Glomerular visceral epithelial cell (primary cell): ENCODE measurements at regions not wholly inside any gene's neighbourhood (a gene's known extent, or its start where the extent isn't known, plus 50 kb on each side); places are given as distances from the start of the nearest gene placed in this dataset.
"Not testable (repeated sequence)": the region's sequence is repeated elsewhere in the genome, so short reads cannot be mapped to it uniquely, and the experiment has no call there.

ENCODE experiments used
- DNase-seq: peaks from one replicate; pipeline ENCODE4 v3.0.0-alpha.2; 2016; ENCODE audit errors: extremely low spot score

DNA sequence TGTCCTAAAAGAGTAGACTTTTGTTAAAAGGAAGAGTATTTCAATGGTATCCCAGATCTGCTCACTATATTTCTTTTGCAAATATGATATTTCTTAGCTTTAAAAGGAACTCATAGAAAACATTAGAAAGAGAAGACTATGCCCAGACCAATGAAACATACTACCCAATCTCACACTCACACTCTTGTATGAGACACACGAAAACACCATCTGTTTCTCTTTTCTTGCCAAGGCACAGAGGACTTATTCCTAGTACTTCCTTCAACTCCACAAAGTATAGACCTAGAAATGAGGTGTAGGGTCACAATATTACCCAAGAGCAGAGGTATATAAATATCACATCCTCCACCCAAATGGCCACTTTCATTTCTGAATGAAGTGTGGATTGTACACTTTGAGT is 292.4 kb upstream of the ACO1 start:
- DNase-seq: no peak

DNA sequence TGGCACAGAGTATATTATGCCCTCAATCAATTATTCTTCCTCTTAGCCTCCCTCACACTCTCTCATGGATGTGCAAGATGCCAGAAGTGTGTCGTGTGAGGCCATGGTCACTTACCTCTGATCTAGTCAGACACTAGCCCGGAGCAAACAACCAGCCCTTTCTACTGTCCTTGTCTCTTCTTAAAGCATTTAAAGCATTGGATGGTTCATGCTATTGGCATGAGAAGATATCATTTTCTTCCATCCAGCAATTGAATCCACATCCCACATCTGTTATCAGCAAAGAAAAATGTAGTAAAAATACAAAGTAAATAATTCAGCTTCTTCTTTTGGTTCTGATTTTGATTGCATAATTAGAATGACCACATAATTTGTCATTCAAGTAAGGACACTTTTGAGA is 267.2 kb upstream of the ACO1 start:
- DNase-seq: no peak

DNA sequence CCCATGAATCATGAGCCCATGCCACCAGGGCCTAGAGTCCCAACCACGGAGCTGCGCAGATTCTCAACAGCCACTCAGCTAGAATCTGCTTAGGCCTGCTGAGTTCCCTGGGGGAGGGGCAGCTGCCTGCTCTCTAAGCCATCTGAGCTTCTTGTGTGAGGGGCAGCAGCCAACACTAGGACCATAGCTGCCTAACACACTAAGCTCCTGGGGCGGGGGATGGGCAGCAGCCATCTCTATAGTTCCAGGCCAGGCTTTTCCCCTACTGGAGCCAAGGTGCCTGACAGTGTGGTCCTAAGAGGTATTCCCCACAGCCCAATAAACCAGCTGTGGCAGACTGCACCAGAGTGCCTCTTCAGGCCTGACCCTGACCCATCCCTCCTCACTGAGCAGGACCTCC is 255.9 kb upstream of the ACO1 start:
- DNase-seq: no peak

DNA sequence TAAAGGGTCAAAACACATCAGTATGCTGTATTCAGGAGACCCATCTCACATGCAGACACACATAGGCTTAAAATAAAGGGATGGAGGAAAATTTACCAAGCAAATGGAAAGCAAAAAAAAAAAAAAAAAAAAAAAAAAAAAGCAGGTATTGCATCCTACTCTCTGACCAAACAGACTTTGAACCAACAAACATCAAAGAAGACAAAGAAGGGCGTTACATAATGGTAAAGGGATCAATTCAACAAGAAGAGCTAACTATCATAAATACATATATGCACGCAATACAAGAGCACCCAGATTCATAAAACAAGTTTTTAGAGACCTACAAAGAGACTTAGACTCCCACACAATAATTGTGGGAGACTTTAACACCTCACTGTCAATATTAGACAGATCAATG is 253.7 kb upstream of the ACO1 start:
- DNase-seq: not testable (repeated sequence)

DNA sequence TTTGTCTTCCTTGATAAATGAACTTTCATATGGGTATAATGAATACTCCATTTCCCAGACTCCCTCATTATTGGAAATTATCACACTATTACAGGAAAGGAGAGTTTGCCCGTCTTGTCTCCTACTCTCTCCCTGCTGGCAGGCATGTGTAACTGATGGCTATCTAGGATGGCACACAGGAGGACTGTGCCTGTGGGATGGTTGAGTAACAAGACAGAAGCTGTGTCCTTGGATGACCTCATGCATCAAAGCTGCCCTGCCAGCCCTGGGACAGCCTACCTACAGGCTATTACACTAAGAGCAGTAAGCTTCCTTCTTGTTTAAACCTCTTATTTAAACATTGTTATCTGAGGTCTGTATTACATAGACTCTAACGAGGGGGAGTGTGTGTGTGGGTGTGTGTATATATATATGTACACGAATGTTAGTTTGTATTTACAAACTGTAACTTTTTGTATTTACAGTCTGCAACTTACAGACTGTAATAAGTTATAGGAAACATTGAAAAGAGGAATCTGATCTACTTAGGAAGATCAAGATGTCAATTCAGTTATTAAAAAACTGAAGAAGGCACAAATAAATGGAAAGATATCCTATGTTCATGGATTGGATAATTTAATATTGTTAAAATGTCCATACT is 247.6 kb upstream of the ACO1 start:
- peak; percentile 20 for DNase-seq

DNA sequence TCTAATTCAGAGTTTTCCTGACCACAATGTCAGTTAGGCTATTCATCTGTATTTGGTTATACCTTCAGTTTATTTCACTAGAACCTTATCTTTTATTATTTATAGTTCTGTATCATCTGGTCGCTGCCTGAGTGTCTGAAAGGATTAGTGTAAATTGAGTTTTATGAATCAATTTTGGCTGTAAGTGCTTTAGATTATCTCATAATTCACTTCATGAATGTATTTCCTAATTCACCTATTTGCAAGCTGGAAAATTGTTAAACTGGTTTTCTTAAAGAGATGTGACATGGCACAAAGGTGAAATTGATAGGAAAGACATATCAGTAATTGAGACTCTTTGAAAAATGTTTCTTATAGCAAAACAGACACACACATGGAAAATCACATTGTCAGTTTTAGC is 242.4 kb upstream of the ACO1 start:
- no peak for DNase-seq

DNA sequence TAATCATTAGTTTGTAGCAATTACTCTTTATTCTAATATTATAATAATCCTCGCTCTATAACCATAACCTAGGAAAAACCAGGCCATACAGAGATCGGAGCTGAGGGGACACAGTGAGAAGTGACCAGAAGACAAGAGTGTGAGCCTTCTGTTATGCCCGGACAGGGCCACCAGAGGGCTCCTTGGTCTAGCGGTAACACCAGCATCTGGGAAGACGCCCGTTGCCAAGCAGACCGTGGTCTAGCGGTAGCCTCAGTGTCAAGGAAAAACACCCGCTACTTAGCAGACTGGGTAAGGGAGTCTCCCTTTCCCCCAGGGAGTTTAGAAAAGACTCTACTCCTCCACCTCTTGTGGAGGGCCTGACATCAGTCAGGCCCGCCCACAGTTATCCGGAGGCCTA is 235.9 kb upstream of the ACO1 start:
- DNase-seq: not testable (repeated sequence)

DNA sequence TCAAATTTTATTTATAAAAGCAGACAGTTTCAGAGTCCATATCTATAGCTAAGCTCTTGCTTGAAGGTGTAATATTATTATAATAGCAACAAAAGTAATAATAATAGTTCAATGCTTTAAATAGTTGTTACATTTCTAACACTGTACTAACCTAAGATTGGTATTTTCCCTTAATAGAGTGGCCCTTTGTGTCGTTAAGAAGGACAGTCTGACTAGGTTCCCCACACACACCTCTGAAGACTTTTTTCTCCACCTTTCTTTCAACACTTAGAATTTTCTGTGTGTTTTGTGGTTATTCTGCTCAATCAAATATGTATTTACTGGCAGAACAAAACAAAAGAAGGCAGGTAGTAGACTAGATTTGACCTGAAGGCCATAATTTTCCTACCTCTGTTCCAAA is 223.2 kb upstream of the ACO1 start:
- no peak for DNase-seq

DNA sequence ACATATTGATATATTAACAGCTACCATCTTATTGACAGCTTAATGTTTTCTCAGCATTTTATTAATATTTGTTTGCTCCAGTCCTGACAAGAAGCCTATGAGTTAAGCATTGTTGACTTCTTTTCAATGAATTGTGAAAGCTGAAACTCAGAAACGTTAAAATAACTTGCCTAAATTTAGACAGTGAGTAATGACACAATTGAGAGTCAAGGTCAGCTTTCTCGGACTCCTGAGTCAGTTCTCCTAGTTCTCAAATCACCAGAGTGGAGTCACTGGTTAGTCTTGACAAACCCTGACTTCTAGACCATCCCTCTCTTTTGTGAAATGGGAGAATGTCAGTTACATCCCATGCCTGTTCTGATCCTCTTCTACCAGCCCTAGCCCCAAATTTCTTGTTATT is 222.7 kb upstream of the ACO1 start:
- no peak for DNase-seq

DNA sequence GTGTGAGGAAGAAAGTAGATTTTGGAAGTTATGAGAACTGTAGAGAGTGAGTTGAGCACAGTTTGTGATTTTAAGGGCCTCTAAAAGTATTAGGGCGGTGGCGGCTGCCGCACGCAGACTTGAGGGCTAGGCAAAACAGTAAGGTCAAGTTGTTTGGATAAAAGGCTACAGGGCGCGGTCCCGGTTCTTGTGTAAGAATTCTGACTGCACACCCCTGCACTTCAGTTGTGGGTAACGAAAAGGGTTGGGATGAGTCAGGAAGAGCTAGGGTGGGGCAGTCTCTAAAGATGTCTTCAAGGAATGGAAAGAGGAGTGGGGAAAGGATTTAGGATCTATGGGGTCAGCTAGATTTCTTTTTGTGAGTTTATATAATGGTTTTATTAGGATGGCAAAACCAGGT is 218.1 kb upstream of the ACO1 start:
- not testable (repeated sequence) for DNase-seq

DNA sequence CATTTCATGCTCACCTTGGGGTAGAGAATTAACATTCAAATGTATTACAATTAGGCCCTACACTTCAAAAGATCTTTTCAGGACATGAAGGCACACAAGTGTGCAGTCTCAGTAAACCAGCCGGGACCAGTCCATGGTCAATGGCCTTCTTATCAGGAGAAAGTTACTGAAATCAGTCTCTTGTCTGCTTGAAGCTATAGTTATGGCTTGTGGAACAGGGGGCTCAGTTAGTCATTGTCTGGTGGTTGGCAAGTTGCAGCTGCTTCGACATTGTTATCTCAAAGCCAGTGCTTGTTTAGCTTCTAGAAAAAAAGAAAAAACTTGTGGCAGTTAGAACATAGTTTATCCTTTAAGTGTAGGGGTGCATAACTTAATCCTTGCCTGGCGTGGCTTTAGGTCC is 213.1 kb upstream of the ACO1 start:
- DNase-seq: no peak

DNA sequence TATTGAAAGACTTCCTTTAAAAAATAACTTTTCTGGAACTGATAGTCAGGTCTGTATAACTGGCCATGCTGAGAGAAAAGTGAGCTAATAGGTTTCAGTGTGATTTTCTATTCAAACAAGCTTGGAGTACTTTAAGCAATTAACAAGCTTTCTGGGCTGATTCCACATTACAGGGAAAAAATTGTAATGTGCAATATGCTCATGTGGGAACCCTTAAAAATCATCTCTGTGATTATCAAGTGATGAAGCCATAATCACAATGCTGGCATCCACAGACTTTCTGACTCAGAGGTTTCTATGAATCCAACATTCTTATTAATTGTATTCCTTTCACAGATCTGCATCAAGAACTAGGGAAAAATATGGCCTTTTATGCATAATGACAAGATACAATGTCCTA is 212.2 kb upstream of the ACO1 start:
- no peak for DNase-seq

DNA sequence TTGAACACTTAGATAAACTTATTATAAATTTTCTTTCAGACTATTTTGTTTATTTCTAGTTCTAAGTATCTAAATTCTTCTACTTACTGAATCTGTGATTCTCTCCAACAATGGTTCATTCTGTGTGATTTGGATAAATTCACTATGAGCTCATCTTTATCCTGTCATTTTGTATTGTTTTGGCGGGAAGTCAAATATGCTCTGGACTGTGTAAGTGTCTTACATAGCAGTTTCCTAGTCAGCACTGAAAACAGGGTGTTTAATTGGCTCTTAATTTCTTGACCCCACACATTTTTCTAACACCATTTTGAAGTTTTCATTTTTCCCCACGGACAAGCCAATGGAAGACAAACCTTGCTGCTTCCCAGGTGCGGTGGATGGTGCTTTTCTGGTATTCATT is 207.0 kb upstream of the ACO1 start:
- DNase-seq: no peak

DNA sequence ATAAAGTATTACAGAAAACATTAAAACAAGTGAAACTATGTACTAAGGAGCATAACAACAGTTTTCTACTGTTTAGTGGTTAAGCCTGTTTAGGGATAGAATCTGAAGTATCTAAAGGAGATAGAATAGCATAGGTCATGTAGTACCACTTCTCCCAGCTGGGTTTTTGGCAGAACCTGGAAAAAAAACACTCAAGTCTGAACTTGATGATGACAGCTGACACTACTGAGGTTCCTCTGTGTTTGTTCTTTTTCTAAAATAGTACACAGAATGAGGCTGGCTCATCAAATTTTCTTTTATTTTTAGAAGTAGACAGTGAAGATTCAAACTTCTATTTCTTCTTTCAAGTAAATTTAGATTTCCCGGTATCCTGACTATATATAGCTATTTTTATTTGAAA is 203.8 kb upstream of the ACO1 start:
- DNase-seq: no peak

DNA sequence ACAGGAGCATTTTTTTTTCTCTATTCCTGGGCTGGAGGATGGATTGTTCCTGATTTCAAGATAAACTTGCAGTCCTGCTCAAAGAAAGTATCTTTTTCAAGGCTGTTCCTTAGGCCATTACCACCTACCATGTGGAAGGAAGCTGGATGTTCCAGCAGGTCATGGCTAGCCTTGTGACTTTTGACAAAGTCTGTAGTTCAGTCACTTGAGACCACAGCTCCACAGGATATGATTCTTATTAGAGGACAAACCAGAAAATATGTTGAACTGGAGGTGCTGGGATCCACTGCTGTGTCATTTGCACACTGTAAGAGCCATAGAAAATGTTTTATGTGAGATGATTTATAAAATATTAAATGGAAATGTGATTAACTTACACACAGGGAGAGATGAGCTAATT is 184.2 kb upstream of the ACO1 start:
- DNase-seq: no peak

DNA sequence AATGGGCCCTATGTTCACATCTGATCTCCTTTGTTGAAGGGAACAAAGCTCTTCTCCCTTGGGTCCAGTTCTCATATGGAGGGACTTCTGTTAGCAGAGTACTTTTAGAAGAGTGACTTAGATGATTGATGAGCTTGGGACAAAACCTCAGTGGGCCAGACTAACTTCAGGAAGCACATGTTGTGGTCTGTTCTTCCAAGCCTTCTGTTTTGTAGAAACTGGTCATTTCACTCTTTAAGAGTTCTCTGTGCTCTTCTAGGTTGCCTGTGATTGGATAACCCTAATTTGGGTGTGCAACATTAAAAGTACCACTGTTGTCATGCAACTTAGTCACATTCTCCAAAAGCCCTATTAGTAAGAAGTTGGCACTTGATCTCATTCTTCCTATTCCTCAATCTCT is 183.5 kb upstream of the ACO1 start:
- DNase-seq: no peak

DNA sequence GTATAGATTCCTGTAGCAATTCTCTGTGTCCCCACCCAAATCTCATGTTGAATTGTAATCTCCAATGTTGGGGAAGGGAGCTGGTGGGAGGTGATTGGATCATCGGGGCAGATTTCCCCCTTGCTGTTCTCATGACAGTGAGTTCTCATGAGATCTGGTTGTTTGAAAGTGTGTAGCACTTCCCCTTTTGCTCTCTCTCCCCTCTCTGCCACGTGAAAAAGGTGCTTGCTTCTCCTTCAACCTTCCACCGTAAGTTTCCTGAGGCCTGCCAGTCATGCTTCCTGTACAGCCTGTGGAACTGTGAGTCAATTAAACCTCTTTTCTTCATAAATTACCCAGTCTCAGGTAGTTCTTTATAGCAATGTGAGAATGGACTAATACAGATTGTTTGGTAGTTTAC is 175.3 kb upstream of the ACO1 start:
- DNase-seq: not testable (repeated sequence)

DNA sequence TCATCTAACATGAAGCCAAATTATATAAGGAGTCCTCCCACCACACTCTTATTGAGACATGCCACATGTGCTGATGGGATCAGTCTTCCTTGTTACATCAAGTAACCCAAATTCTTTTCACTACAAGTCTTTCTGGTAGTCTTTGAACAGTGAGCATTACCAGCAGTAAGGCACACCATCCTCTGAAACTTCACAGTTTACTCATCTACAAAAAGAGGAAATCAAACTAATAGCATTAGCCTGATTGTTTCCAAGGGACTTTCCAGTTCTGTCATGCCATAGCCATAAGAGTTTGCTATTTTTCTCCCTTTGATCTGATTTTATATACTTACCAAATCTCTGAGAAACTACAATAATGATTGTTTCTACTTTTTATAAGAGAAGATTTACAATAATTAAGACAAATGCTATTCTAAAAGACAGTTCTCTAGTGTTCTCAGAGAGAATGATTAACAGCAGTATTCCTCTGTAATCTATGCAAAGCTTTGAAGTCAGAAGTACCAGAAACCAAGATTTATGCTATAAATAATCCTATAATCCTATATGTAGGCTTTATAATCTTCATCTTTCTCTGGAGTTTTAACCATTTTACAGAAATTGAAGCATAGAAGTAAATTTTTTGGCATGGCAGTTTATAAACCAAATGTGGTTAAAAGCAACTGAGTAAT is 166.2 kb upstream of the ACO1 start:
- no peak for DNase-seq

DNA sequence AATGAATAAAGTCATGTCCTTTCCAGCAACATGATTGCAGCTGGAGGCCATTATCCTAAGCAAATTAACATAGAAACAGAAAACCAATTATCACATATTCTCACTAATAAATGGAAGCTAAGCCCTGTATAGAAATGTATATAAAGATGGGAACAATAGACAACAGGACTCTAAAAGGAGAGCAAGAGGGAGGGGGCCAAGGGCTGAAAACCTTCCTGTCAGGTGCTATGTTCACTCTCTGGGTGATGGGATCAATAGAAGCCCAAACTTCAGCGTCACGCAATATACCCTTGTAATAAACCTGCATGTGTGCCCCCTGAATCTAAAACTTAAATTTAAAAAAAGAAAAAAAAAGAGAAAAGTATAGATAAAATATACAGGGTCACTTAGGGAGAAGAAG is 163.7 kb upstream of the ACO1 start:
- no peak for DNase-seq

DNA sequence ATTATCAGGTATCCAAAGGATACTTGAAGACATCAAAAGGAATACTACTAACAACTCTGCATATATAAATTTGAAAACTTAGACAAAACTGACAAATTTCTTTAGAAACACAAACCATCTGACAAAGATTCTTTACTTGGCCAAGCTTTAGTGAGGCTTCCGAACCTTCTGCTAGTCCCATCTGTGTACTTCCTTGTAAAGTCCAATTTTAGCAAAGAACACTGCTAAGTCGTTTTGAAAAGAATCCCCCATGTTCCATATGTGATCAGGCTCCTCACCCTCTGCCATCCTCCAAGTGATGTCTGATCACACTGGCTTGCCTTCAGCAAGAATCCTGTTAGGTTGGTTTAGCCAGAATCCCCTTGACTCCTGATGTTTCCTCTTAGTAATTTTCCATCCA is 150.0 kb upstream of the ACO1 start:
- no peak for DNase-seq

DNA sequence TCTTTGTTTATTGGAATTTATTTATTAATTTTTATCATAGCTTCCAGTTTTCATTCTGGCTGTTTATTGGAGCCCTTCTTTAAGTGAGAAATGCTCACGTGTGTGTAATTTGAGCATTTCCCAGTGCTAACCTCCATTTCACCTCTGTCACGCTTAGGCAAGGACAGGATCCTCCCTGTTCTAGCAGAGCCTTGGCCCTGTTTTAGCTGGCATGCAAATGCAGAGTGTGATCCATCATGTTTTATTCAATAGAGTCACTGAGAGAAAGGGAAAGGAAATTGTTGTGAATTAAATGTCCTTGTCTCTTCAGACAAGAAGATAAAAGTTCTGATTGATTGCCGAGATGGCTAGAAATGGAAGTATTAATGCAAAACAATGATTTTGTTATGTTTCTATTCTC is 137.3 kb upstream of the ACO1 start:
- no peak for DNase-seq

DNA sequence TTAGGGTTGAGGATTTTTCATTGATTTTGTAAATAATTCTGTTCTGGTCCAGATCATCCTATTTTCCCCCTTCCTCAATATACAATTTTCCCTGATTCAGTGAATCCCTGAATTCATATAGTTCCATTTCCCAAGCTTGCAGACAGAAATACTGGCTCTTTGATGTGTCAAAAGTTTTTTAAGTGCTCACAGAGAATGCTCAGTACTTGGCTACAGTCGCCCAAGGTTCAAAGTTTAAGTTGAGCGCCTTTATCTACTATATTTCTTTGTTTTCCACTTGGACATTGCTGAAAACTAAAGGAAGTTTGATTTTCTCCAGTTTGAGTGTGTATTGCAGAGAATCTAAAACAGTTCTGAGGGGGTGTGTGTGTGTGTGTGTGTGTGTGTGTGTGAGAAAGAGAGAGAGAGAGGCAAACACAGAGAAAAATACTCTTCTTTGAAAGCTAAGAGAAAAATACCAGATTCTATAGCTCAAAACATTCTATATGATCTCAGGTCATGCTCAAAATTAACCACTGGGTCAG is 136.2 kb upstream of the ACO1 start:
- DNase-seq: no peak

DNA sequence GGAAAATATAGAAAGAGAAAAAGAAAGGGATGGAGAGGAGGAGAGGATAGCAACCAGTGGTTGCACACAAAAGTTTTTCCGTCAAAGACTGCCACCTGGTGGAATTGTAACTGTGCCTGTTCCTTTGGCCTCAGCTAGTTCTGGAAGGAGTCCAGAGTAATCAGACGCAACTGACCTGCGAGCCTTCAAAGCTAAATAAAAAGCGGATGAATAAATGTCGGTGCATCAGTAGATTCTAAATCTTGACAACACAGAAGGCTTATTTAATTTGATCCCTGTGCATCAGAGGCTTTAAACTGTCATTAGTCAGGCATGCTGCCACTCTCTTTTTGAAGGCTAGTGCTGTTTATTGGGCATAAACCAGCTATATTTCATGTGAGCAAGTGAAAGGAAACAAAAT is 132.9 kb upstream of the ACO1 start:
- peak; percentile 58 for DNase-seq

DNA sequence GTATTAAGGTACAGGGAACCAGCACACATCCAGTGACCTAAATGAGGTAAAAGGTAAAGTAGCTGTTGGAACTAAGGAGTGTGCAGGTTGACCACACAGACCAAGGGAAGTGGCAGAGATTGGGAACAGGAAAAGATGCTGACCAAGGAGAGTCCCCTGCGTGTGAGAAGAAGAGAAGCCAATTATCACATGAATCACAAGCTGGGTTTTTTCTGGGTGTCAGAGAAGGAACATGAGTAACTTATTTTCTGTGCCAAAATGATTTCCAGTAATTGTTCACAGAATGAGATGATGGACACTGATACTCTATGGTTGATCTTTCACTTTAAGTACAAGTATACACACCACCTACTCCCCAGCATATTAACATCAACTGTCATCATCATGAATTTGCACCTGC is 130.7 kb upstream of the ACO1 start:
- no peak for DNase-seq
